ENCODE measurements at regions not wholly inside any gene's neighbourhood (a gene's known extent, or its start where the extent isn't known, plus 50 kb on each side); places are given as distances from the start of the nearest gene placed in this dataset.

- no peaks in the 10 kb centered on the region for H3K9me3 ChIP-seq (ENCODE audit: control extremely low read depth in 1 of 3, control insufficient read depth in 2 of 3, insufficient read depth in 1 of 3, low read length in 2 of 3)
- Mint-ChIP-seq H3K27ac (no peak overlapping the region), H3K4me1 (peaks cover 17% of the 10 kb centered on the region), H3K4me3 (no peak overlapping the region), H3K27me3 (peaks cover 3% of the 10 kb centered on the region), H3K9me3 (ENCODE audit: insufficient read depth) (no peaks in the 10 kb centered on the region)
- H3K36me3 ChIP-seq (replicated peaks in 1 of 2; ENCODE audit: control extremely low read depth in 1 of 2, control insufficient read depth in 1 of 2, extremely low read depth in 1 of 2, insufficient read depth in 2 of 2, low read length in 1 of 2): no peaks in the 10 kb centered on the region
- H3K4me1 ChIP-seq (ENCODE audit: control insufficient read depth in 2 of 2, insufficient read depth in 2 of 2, low read length in 2 of 2): peaks cover 4 to 11% of the 10 kb centered on the region in 2 donors
- no peaks in the 10 kb centered on the region for H3K27me3 ChIP-seq (replicated peaks in 1 of 4; ENCODE audit: control extremely low read depth in 1 of 4, control insufficient read depth in 3 of 4, insufficient read depth in 4 of 4, low read length in 3 of 4)
- no peaks in the 10 kb centered on the region for H3K79me2 ChIP-seq (ENCODE audit: control insufficient read depth, insufficient read depth, low read length)
- H4K20me1 ChIP-seq (ENCODE audit: control insufficient read depth, insufficient read depth, low read length, poor library complexity, severe bottlenecking): no peaks in the 10 kb centered on the region
- DNase-seq (no peak), ATAC-seq (ENCODE audit: low read depth) (no peak)
- H3K27ac ChIP-seq (ENCODE audit: low read length in 2 of 2): no peak overlapping the region
- CTCF ChIA-PET: no interaction called here
- no peak overlapping the region for H3K4me2 ChIP-seq (replicated peaks; ENCODE audit: low read depth, low read length, poor library complexity, severe bottlenecking)
- H2AFZ ChIP-seq (ENCODE audit: insufficient read depth, low read depth, low read length, poor library complexity, severe bottlenecking): no peak overlapping the region
- TF ChIP-seq EZH2 (IDR thresholded peaks at IDR 0.05; ENCODE audit: borderline replicate concordance, insufficient read depth, low read depth, low read length, poor library complexity, severe bottlenecking): no peak
- no peak for TF ChIP-seq CTCF (IDR thresholded peaks at IDR 0.05)
- WGBS (ENCODE audit: insufficient coverage): no CpG with 5 or more reads among the region's 2 CpGs
- no peak overlapping the region for H3K9ac ChIP-seq (ENCODE audit: low read length)
- intact Hi-C loops (cut with micrococcal nuclease): no loop called here
- H3K4me3 ChIP-seq (ENCODE audit: control extremely low read depth in 1 of 5, extremely low read depth in 1 of 5, insufficient read depth in 1 of 5, low read depth in 2 of 5, low read length in 4 of 5): no peak overlapping the region
- POLR2A ChIA-PET: no interaction called here
Measured at GRCh38 chr6:22057962-22058361, 238.9 kb downstream of the PRL start.

GRCh38 chr6:22059126-22059525 lies 237.7 kb downstream of the PRL start:
- Mint-ChIP-seq H3K4me1 (peaks cover 21% of the 10 kb centered on the region), H3K27ac (no peak overlapping the region), H3K27me3 (peaks cover 3% of the 10 kb centered on the region), H3K9me3 (ENCODE audit: insufficient read depth) (no peaks in the 10 kb centered on the region), H3K4me3 (no peak overlapping the region)
- H3K4me1 ChIP-seq (ENCODE audit: control insufficient read depth in 2 of 2, insufficient read depth in 2 of 2, low read length in 2 of 2): peaks cover 11 to 16% of the 10 kb centered on the region in 2 donors
- H3K27ac ChIP-seq (ENCODE audit: low read length in 2 of 2): no peak overlapping the region
- no peak overlapping the region for H2AFZ ChIP-seq (ENCODE audit: insufficient read depth, low read depth, low read length, poor library complexity, severe bottlenecking)
- no peak for ATAC-seq (ENCODE audit: low read depth)
- CTCF ChIA-PET: no interaction called here
- H4K20me1 ChIP-seq (ENCODE audit: control insufficient read depth, insufficient read depth, low read length, poor library complexity, severe bottlenecking): no peaks in the 10 kb centered on the region
- no peaks in the 10 kb centered on the region for H3K36me3 ChIP-seq (replicated peaks in 1 of 2; ENCODE audit: control extremely low read depth in 1 of 2, control insufficient read depth in 1 of 2, extremely low read depth in 1 of 2, insufficient read depth in 2 of 2, low read length in 1 of 2)
- no peaks in the 10 kb centered on the region for H3K79me2 ChIP-seq (ENCODE audit: control insufficient read depth, insufficient read depth, low read length)
- H3K9ac ChIP-seq (ENCODE audit: low read length): no peak overlapping the region
- POLR2A ChIA-PET: no interaction called here
- 94% methylated on average over 2 of the region's 3 CpGs for WGBS (ENCODE audit: insufficient coverage)
- DNase-seq: no peak
- no peak overlapping the region for H3K4me3 ChIP-seq (ENCODE audit: control extremely low read depth in 1 of 5, extremely low read depth in 1 of 5, insufficient read depth in 1 of 5, low read depth in 2 of 5, low read length in 4 of 5)
- no peaks in the 10 kb centered on the region for H3K27me3 ChIP-seq (replicated peaks in 1 of 4; ENCODE audit: control extremely low read depth in 1 of 4, control insufficient read depth in 3 of 4, insufficient read depth in 4 of 4, low read length in 3 of 4)
- H3K9me3 ChIP-seq (ENCODE audit: control extremely low read depth in 1 of 3, control insufficient read depth in 2 of 3, insufficient read depth in 1 of 3, low read length in 2 of 3): no peaks in the 10 kb centered on the region
- intact Hi-C loops (cut with micrococcal nuclease): no loop called here
- TF ChIP-seq CTCF (IDR thresholded peaks at IDR 0.05) (no peak), EZH2 (IDR thresholded peaks at IDR 0.05; ENCODE audit: borderline replicate concordance, insufficient read depth, low read depth, low read length, poor library complexity, severe bottlenecking) (no peak)
- H3K4me2 ChIP-seq (replicated peaks; ENCODE audit: low read depth, low read length, poor library complexity, severe bottlenecking): no peak overlapping the region

Measured in B cell (primary cell).